Endodermal cell (in vitro differentiated cells): ENCODE measurements at regions not wholly inside any gene's neighbourhood (a gene's known extent, or its start where the extent isn't known, plus 50 kb on each side); places are given as distances from the start of the nearest gene placed in this dataset.

Source experiments
- DNase-seq: peaks from one replicate; pipeline ENCODE4 v3.0.0-alpha.2; 2017
- H3K27ac ChIP-seq: 2 replicates; pipeline ENCODE4 v1.5.1; 2013; ENCODE audit warnings: mild to moderate bottlenecking, low read depth, low read length, moderate library complexity
- H3K27me3 ChIP-seq: 2 replicates; pipeline ENCODE4 v1.6.1; 2013; ENCODE audit warnings: mild to moderate bottlenecking, low read length, moderate library complexity; ENCODE audit not compliant: insufficient read depth, control insufficient read depth, poor library complexity, severe bottlenecking
- H3K36me3 ChIP-seq: 2 replicates; pipeline ENCODE4 v1.7.0; 2013; ENCODE audit warnings: mild to moderate bottlenecking, low read length, moderate library complexity; ENCODE audit not compliant: control insufficient read depth, insufficient read depth
- H3K4me1 ChIP-seq: one replicate; pipeline ENCODE4 v1.7.0; 2013; ENCODE audit warnings: low read length; ENCODE audit not compliant: control insufficient read depth, insufficient read depth
- H3K4me3 ChIP-seq: 2 replicates; pipeline ENCODE4 v1.5.1; 2013; ENCODE audit warnings: mild to moderate bottlenecking, low read length, moderate library complexity
- H3K9ac ChIP-seq: 2 replicates; pipeline ENCODE4 v1.6.1; 2013; ENCODE audit warnings: mild to moderate bottlenecking, low read length, moderate library complexity; ENCODE audit not compliant: poor library complexity, severe bottlenecking; ENCODE audit errors: extremely low read depth
- H3K9me3 ChIP-seq: 2 replicates; pipeline ENCODE4 v1.6.1; 2013; ENCODE audit warnings: mild to moderate bottlenecking, low read length, moderate library complexity; ENCODE audit not compliant: control insufficient read depth
- H3K27ac Mint-ChIP-seq: 2 replicates; pipeline ENCODE4 v1.8.0; 2020; ENCODE audit warnings: mixed read lengths
- H3K27me3 Mint-ChIP-seq: 2 replicates; pipeline ENCODE4 v1.8.0; 2021; ENCODE audit warnings: mild to moderate bottlenecking, mixed read lengths; ENCODE audit not compliant: insufficient read depth
- H3K36me3 Mint-ChIP-seq: 2 replicates; pipeline ENCODE4 v1.8.0; 2020; ENCODE audit warnings: low read depth, mixed read lengths
- H3K4me1 Mint-ChIP-seq: 2 replicates; pipeline ENCODE4 v1.8.0; 2020; ENCODE audit warnings: mixed read lengths
- H3K4me3 Mint-ChIP-seq: 2 replicates; pipeline ENCODE4 v1.8.0; 2020; ENCODE audit warnings: mild to moderate bottlenecking, moderate library complexity, mixed read lengths
- H3K9me3 Mint-ChIP-seq: 2 replicates; pipeline ENCODE4 v1.8.0; 2020; ENCODE audit warnings: mild to moderate bottlenecking, mixed read lengths
- CTCF ChIP-seq: fragments of 200-600 bp; sonication (generic); conservative IDR thresholded peaks from 2 replicates; pipeline ENCODE4 v1.5.0; 2021; ENCODE audit warnings: antibody characterized with exemption, mild to moderate bottlenecking
- WGBS, 2 experiments: methylation state at CpG; one replicate each; pipeline versions ENCODE4 v1.1.5 to v1.1.7; 2013; ENCODE audit warnings: missing lambda C conversion rate in 2 of 2, mixed read lengths in 1 of 2; ENCODE audit not compliant: insufficient coverage in 1 of 2, insufficient read length in 1 of 2; 5-methylcytosine and 5-hydroxymethylcytosine counted together

- Histone ChIP-seq H3K9ac (no peak overlapping the region), H3K4me3 (no peak overlapping the region), H3K36me3 (no peaks in the 10 kb centered on the region), H3K27me3 (no peaks in the 10 kb centered on the region), H3K9me3 (peaks cover 27% of the 10 kb centered on the region), H3K27ac (no peak overlapping the region), H3K4me1 (peaks cover 5% of the 10 kb centered on the region)
- Mint-ChIP-seq H3K9me3 (peaks cover 1% of the 10 kb centered on the region), H3K27me3 (no peaks in the 10 kb centered on the region), H3K4me3 (no peak overlapping the region), H3K27ac (no peak overlapping the region), H3K4me1 (peaks cover 8% of the 10 kb centered on the region), H3K36me3 (no peaks in the 10 kb centered on the region)
- no peak for TF ChIP-seq CTCF
- DNase-seq = no peak
- 86 to 92% methylated on average over 4 to 6 of the region's 6 CpGs for WGBS, 2 experiments
Measured at GRCh38 chr6:137769797-137770362, 97.2 kb upstream of the TNFAIP3 start.

- Mint-ChIP-seq H3K9me3 (peaks cover 1% of the 10 kb centered on the region), H3K4me1 (peaks cover 2% of the 10 kb centered on the region), H3K27me3 (no peaks in the 10 kb centered on the region), H3K36me3 (no peaks in the 10 kb centered on the region), H3K27ac (no peak overlapping the region), H3K4me3 (no peak overlapping the region)
- Histone ChIP-seq H3K4me3 (no peak overlapping the region), H3K27ac (no peak overlapping the region), H3K27me3 (no peaks in the 10 kb centered on the region), H3K9ac (no peak overlapping the region), H3K36me3 (no peaks in the 10 kb centered on the region), H3K4me1 (no peaks in the 10 kb centered on the region), H3K9me3 (peaks cover 25% of the 10 kb centered on the region)
- WGBS, 2 experiments = 90 to 93% methylated on average over 7 of the region's 7 CpGs
- DNase-seq = no peak
- no peak for TF ChIP-seq CTCF
Measured at GRCh38 chr6:137772541-137773250, 94.4 kb upstream of the TNFAIP3 start.

- Histone ChIP-seq H3K27me3 (no peaks in the 10 kb centered on the region), H3K36me3 (no peaks in the 10 kb centered on the region), H3K9me3 (peaks cover 1% of the 10 kb centered on the region), H3K27ac (no peak overlapping the region), H3K4me3 (no peak overlapping the region), H3K4me1 (no peaks in the 10 kb centered on the region), H3K9ac (no peak overlapping the region)
- Mint-ChIP-seq H3K36me3 (no peaks in the 10 kb centered on the region), H3K27me3 (no peaks in the 10 kb centered on the region), H3K4me1 (peaks cover 2% of the 10 kb centered on the region), H3K4me3 (no peak overlapping the region), H3K9me3 (peaks cover 1% of the 10 kb centered on the region), H3K27ac (no peak overlapping the region)
- TF ChIP-seq CTCF = no peak
- WGBS, 2 experiments = 80 to 88% methylated on average over 1 to 2 of the region's 2 CpGs
- no peak for DNase-seq
Measured at GRCh38 chr6:137775227-137775626, 91.8 kb upstream of the TNFAIP3 start.
